GM23338 (cell line): ENCODE measurements at regions not wholly inside any gene's neighbourhood (a gene's known extent, or its start where the extent isn't known, plus 50 kb on each side); places are given as distances from the start of the nearest gene placed in this dataset.

Experiments used
- ATAC-seq: fragments of 200-7000 bp; cut with Tn5 transposase; 3 replicates; pipeline ENCODE4 v1.9.1; 2020
- DNase-seq: peaks from one replicate; pipeline ENCODE4 v3.0.0-alpha.2; 2015; ENCODE audit warnings: low spot score
- H2AFZ ChIP-seq: fragments of 200-600 bp; sonication (generic); 2 replicates; pipeline ENCODE4 v1.8.0; 2016; ENCODE audit warnings: antibody characterized with exemption, mild to moderate bottlenecking, moderate library complexity
- H3F3A ChIP-seq: fragments of 200-600 bp; sonication (generic); replicated peaks from 2 replicates; pipeline ENCODE4 v1.8.0; 2017; ENCODE audit warnings: antibody characterized with exemption, mixed run types, low read depth
- H3K27ac ChIP-seq: fragments of 200-600 bp; sonication (generic); 2 replicates; pipeline ENCODE4 v1.6.1; 2016; ENCODE audit warnings: low read depth
- H3K27me3 ChIP-seq: fragments of 200-600 bp; sonication (generic); 2 replicates; pipeline ENCODE4 v1.8.0; 2016; ENCODE audit warnings: mild to moderate bottlenecking, mixed run types, moderate library complexity; ENCODE audit not compliant: insufficient read depth
- H3K36me3 ChIP-seq: fragments of 200-600 bp; sonication (generic); 2 replicates; pipeline ENCODE4 v1.8.0; 2016; ENCODE audit warnings: mild to moderate bottlenecking; ENCODE audit not compliant: insufficient read depth
- H3K4me1 ChIP-seq: fragments of 200-600 bp; sonication (generic); 2 replicates; pipeline ENCODE4 v1.8.0; 2016; ENCODE audit warnings: mild to moderate bottlenecking, moderate library complexity; ENCODE audit not compliant: insufficient read depth
- H3K4me2 ChIP-seq: fragments of 200-600 bp; sonication (generic); 2 replicates; pipeline ENCODE4 v1.7.1; 2017; ENCODE audit warnings: mixed run types
- H3K4me3 ChIP-seq: fragments of 200-600 bp; sonication (generic); 2 replicates; pipeline ENCODE4 v1.6.1; 2016; ENCODE audit warnings: mixed run types
- H3K79me2 ChIP-seq: fragments of 200-600 bp; sonication (generic); replicated peaks from 2 replicates; pipeline ENCODE4 v1.8.0; 2017; ENCODE audit warnings: mild to moderate bottlenecking; ENCODE audit not compliant: insufficient read depth
- H3K9me2 ChIP-seq: fragments of 200-600 bp; sonication (generic); 2 replicates; pipeline ENCODE4 v1.8.0; 2017; ENCODE audit not compliant: insufficient read depth
- H4K20me1 ChIP-seq: fragments of 200-600 bp; sonication (generic); replicated peaks from 2 replicates; pipeline ENCODE4 v1.8.0; 2017; ENCODE audit warnings: mild to moderate bottlenecking; ENCODE audit not compliant: insufficient read depth
- H3K27ac Mint-ChIP-seq: 2 replicates; pipeline ENCODE4 v1.8.0; 2020; ENCODE audit warnings: inconsistent platforms, mild to moderate bottlenecking, moderate library complexity, mixed read lengths
- H3K27me3 Mint-ChIP-seq: 3 replicates; pipeline ENCODE4 v1.8.0; 2022; ENCODE audit warnings: low read depth, mild to moderate bottlenecking, moderate library complexity, mixed read lengths, inconsistent platforms; ENCODE audit not compliant: insufficient read depth, poor library complexity
- H3K36me3 Mint-ChIP-seq: 3 replicates; pipeline ENCODE4 v1.8.0; 2021; ENCODE audit warnings: low read depth, mild to moderate bottlenecking, inconsistent platforms, moderate library complexity, mixed read lengths
- H3K4me1 Mint-ChIP-seq: 3 replicates; pipeline ENCODE4 v1.8.0; 2020; ENCODE audit warnings: mild to moderate bottlenecking, inconsistent platforms, mixed read lengths
- H3K4me3 Mint-ChIP-seq: 3 replicates; pipeline ENCODE4 v1.8.0; 2021; ENCODE audit warnings: moderate library complexity, mild to moderate bottlenecking, inconsistent platforms, mixed read lengths
- H3K9me3 Mint-ChIP-seq: 3 replicates; pipeline ENCODE4 v1.8.0; 2020; ENCODE audit warnings: moderate library complexity, mild to moderate bottlenecking, inconsistent platforms, mixed read lengths
- CREB1 ChIP-seq: fragments of 250-450 bp; sonication (Bioruptor Pico); IDR thresholded peaks from 2 replicates; pipeline ENCODE4 v1.5.0; 2020; ENCODE audit warnings: low read depth, mild to moderate bottlenecking, moderate library complexity
- CTCF ChIP-seq, 2 experiments: fragments of 200-600 bp in 1 of 2; sonication (generic) in 1 of 2; conservative IDR thresholded peaks; 2 replicates each; pipeline versions ENCODE4 v1.5.1 to v1.6.1; 2016 to 2017; ENCODE audit warnings: antibody characterized with exemption in 2 of 2, low read depth in 2 of 2, mild to moderate bottlenecking in 2 of 2, moderate library complexity in 1 of 2
- EZH2 ChIP-seq: fragments of 200-600 bp; sonication (generic); IDR thresholded peaks from one replicate; pipeline ENCODE4 v1.8.0; 2017; ENCODE audit warnings: antibody characterized with exemption, mild to moderate bottlenecking, low read depth; ENCODE audit not compliant: unreplicated experiment
- EZH2phosphoT487 ChIP-seq: fragments of 200-600 bp; sonication (generic); IDR thresholded peaks from one replicate; pipeline ENCODE4 v1.8.1; 2018; ENCODE audit warnings: antibody characterized with exemption; ENCODE audit not compliant: unreplicated experiment
- JUNB ChIP-seq: IDR thresholded peaks from one replicate; pipeline ENCODE4 v1.6.1; 2016; ENCODE audit warnings: antibody characterized with exemption; ENCODE audit not compliant: unreplicated experiment
- NANOG ChIP-seq: IDR thresholded peaks from 2 replicates; pipeline ENCODE4 v1.6.1; 2016; ENCODE audit warnings: antibody characterized with exemption, borderline replicate concordance
- POLR2AphosphoS5 ChIP-seq: IDR thresholded peaks from 2 replicates; pipeline ENCODE4 v1.6.1; 2016; ENCODE audit warnings: antibody characterized with exemption, low read depth
- REST ChIP-seq: IDR thresholded peaks from one replicate; pipeline ENCODE4 v1.6.1; 2018; ENCODE audit warnings: antibody characterized with exemption; ENCODE audit not compliant: unreplicated experiment
- STAT1 ChIP-seq: IDR thresholded peaks from one replicate; pipeline ENCODE4 v1.6.1; 2016; ENCODE audit warnings: antibody characterized with exemption; ENCODE audit not compliant: unreplicated experiment
- ZNF114 ChIP-seq: fragments of 250-450 bp; sonication (Bioruptor Pico); IDR thresholded peaks from 2 replicates; pipeline ENCODE4 v1.5.0; 2020; ENCODE audit warnings: mild to moderate bottlenecking, moderate library complexity
- ZNF331 ChIP-seq: fragments of 250-450 bp; sonication (Bioruptor Pico); IDR thresholded peaks from 2 replicates; pipeline ENCODE4 v1.5.0; 2020; ENCODE audit warnings: low read depth, mild to moderate bottlenecking, moderate library complexity
- ZNF462 ChIP-seq: fragments of 250-450 bp; sonication (Bioruptor Pico); IDR thresholded peaks from 2 replicates; pipeline ENCODE4 v1.5.0; 2020; ENCODE audit warnings: mild to moderate bottlenecking, moderate library complexity

- TF ChIP-seq CTCF (conservative IDR thresholded peaks at IDR 0.05; ENCODE audit: low read depth in 2 of 2) (no peak), CREB1 (CRISPR knock-in tag) (no peak), ZNF331 (CRISPR knock-in tag) (no peak), NANOG (no peak), POLR2AphosphoS5 (no peak), REST (no peak), EZH2phosphoT487 (no peak), JUNB (no peak), EZH2 (no peak), ZNF114 (CRISPR knock-in tag) (no peak)
Measured at GRCh38 chr18:64264171-64264570, 115.3 kb upstream of the LINC00305 start (continued).

- Mint-ChIP-seq H3K27ac (0 out of 2 replicates have a peak overlapping the region, but pooled peaks have one; percentile 11), H3K9me3 (no peaks in the 10 kb centered on the region), H3K36me3 (no peaks in the 10 kb centered on the region), H3K4me1 (peaks cover 17% of the 10 kb centered on the region; the same call in 2 of the 3 replicates), H3K4me3 (no peak overlapping the region), H3K27me3 (no peaks in the 10 kb centered on the region)
- 0 out of 2 replicates have a peak, but pooled peaks cover 7% of the 10 kb centered on the region for H3K4me1 ChIP-seq
- no peak for DNase-seq
- H3K9me2 ChIP-seq, result no peaks in the 10 kb centered on the region
- H3K4me2 ChIP-seq, result no peak overlapping the region
- H2AFZ ChIP-seq, result no peak overlapping the region
- H3K27ac ChIP-seq, result no peak overlapping the region
- ATAC-seq, result no peak
- no peak overlapping the region for H3K4me3 ChIP-seq
- H3K79me2 ChIP-seq, result no peaks in the 10 kb centered on the region
- H3F3A ChIP-seq, result no peaks in the 10 kb centered on the region
- H3K27me3 ChIP-seq, result no peaks in the 10 kb centered on the region
- H4K20me1 ChIP-seq, result no peaks in the 10 kb centered on the region
- H3K36me3 ChIP-seq, result no peaks in the 10 kb centered on the region
- TF ChIP-seq ZNF462 (CRISPR knock-in tag), result no peak
- TF ChIP-seq EZH2, result no peak
- no peak for TF ChIP-seq JUNB
- TF ChIP-seq STAT1, result no peak
- no peak for TF ChIP-seq NANOG
- TF ChIP-seq EZH2phosphoT487, result no peak
- TF ChIP-seq POLR2AphosphoS5, result no peak
- TF ChIP-seq ZNF331 (CRISPR knock-in tag), result no peak
Measured at GRCh38 chr18:64260810-64261209, 111.9 kb upstream of the LINC00305 start.
